ENCODE measurements at regions not wholly inside any gene's neighbourhood (a gene's known extent, or its start where the extent isn't known, plus 50 kb on each side); places are given as distances from the start of the nearest gene placed in this dataset.

DNA sequence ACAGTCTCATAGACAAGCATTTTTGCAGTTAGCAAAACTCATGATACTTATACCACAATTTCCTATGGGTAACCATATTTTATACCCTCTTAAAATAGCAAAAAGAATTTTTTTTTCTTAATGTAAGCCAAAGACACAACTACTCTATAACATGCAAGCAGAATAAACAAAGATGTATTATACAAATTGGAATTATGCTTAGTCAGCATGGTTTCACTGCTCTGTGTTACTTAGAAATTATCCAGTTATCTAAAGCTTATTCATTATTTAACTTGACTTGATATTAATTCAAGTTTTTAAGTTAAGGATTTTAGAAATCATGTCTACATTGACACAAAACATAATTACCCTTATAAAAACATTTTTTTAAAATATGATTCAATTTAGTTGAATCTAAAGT, 449.8 kb upstream of the CDH2 start:
- Histone ChIP-seq H2AFZ (ENCODE audit: low read depth, low read length) (no peak overlapping the region), H4K20me1 (ENCODE audit: insufficient read depth, low read length) (no peaks in the 10 kb centered on the region), H3K4me3 (ENCODE audit: low read depth in 1 of 2, low read length in 2 of 2) (no peak overlapping the region), H3K27ac (ENCODE audit: low read length) (no peak overlapping the region), H3K4me2 (ENCODE audit: insufficient read depth, low read length) (no peak overlapping the region), H3K27me3 (ENCODE audit: insufficient read depth, low read length, poor library complexity) (no peaks in the 10 kb centered on the region), H3K9ac (ENCODE audit: low read depth, low read length) (no peak overlapping the region), H3K4me1 (ENCODE audit: insufficient read depth, low read length) (no peaks in the 10 kb centered on the region), H3K36me3 (ENCODE audit: insufficient read depth, low read length) (no peaks in the 10 kb centered on the region), H3K9me3 (ENCODE audit: insufficient read depth, low read length, severe bottlenecking) (no peaks in the 10 kb centered on the region), H3K79me2 (ENCODE audit: insufficient read depth, low read length) (no peaks in the 10 kb centered on the region)
- ATAC-seq (ENCODE audit: insufficient read depth, low read depth) (no peak), DNase-seq (no peak)
- no peak for TF ChIP-seq EZH2 (IDR thresholded peaks at IDR 0.05; ENCODE audit: borderline replicate concordance, low read depth, low read length, severe bottlenecking)
- TF ChIP-seq, protein P1, sequence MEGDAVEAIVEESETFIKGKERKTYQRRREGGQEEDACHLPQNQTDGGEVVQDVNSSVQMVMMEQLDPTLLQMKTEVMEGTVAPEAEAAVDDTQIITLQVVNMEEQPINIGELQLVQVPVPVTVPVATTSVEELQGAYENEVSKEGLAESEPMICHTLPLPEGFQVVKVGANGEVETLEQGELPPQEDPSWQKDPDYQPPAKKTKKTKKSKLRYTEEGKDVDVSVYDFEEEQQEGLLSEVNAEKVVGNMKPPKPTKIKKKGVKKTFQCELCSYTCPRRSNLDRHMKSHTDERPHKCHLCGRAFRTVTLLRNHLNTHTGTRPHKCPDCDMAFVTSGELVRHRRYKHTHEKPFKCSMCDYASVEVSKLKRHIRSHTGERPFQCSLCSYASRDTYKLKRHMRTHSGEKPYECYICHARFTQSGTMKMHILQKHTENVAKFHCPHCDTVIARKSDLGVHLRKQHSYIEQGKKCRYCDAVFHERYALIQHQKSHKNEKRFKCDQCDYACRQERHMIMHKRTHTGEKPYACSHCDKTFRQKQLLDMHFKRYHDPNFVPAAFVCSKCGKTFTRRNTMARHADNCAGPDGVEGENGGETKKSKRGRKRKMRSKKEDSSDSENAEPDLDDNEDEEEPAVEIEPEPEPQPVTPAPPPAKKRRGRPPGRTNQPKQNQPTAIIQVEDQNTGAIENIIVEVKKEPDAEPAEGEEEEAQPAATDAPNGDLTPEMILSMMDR (IDR thresholded peaks at IDR 0.05; ENCODE audit: borderline replicate concordance, extremely low read depth, low read length, poor library complexity, severe bottlenecking): no peak

DNA sequence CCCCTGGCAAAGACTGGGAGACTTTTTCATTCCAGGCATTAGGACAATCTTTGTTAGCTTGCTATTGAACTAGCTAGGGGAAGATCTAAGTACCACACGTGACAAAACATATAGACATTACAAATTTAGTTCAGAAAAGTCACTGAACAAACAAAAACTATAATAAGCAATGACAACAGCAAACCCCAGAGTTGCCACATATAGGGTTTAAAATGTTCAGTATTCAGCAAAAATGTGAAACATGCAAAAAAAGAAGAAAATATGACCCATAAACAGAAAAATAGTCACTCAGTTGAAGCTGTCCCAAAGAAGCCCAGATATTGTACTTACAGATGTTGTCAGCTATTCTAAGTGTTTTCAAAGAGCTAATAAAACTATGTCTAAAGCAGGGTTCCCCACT, 431.1 kb upstream of the CDH2 start:
- DNase-seq (no peak), ATAC-seq (ENCODE audit: insufficient read depth, low read depth) (no peak)
- Histone ChIP-seq H3K4me3 (ENCODE audit: low read depth in 1 of 2, low read length in 2 of 2) (no peak overlapping the region), H3K36me3 (ENCODE audit: insufficient read depth, low read length) (no peaks in the 10 kb centered on the region), H3K4me1 (ENCODE audit: insufficient read depth, low read length) (peaks cover 2% of the 10 kb centered on the region; the same call in 1 of the 2 replicates), H3K27ac (ENCODE audit: low read length) (no peak overlapping the region), H4K20me1 (ENCODE audit: insufficient read depth, low read length) (no peaks in the 10 kb centered on the region), H3K9ac (ENCODE audit: low read depth, low read length) (no peak overlapping the region), H2AFZ (ENCODE audit: low read depth, low read length) (no peak overlapping the region), H3K27me3 (ENCODE audit: insufficient read depth, low read length, poor library complexity) (no peaks in the 10 kb centered on the region), H3K9me3 (ENCODE audit: insufficient read depth, low read length, severe bottlenecking) (no peaks in the 10 kb centered on the region), H3K79me2 (ENCODE audit: insufficient read depth, low read length) (no peaks in the 10 kb centered on the region), H3K4me2 (ENCODE audit: insufficient read depth, low read length) (no peak overlapping the region)
- TF ChIP-seq, protein P1 (IDR thresholded peaks at IDR 0.05; ENCODE audit: borderline replicate concordance, extremely low read depth, low read length, poor library complexity, severe bottlenecking): no peak
- no peak for TF ChIP-seq EZH2 (IDR thresholded peaks at IDR 0.05; ENCODE audit: borderline replicate concordance, low read depth, low read length, severe bottlenecking)

DNA sequence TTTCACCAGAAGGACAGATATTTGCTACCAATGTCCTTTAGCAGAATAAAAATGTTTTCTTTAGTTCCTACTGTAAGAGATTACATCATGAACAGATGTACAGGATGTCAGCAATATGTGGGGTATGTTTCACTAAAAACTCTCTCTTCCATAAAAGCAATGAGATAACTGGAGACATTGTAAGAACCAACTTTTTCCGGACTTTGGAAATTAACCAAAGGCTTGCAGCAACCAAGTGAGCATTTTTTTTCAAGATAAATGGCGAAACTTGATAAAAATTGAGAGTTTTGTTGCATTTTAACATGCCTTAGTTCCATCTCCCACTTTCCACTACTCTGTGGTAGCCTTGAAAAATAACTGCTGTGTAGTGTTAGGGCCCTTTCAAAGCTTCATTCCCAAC, 429.8 kb upstream of the CDH2 start:
- peaks cover 2% of the 10 kb centered on the region; the same call in 1 of the 2 replicates for H3K4me1 ChIP-seq (ENCODE audit: insufficient read depth, low read length)
- H3K9me3 ChIP-seq (ENCODE audit: insufficient read depth, low read length, severe bottlenecking): no peaks in the 10 kb centered on the region
- no peak for ATAC-seq (ENCODE audit: insufficient read depth, low read depth)
- H2AFZ ChIP-seq (ENCODE audit: low read depth, low read length): no peak overlapping the region
- H3K9ac ChIP-seq (ENCODE audit: low read depth, low read length): no peak overlapping the region
- H3K4me3 ChIP-seq (ENCODE audit: low read depth in 1 of 2, low read length in 2 of 2): no peak overlapping the region
- no peak for DNase-seq
- H3K4me2 ChIP-seq (ENCODE audit: insufficient read depth, low read length): no peak overlapping the region
- H3K27ac ChIP-seq (ENCODE audit: low read length): no peak overlapping the region
- no peaks in the 10 kb centered on the region for H3K27me3 ChIP-seq (ENCODE audit: insufficient read depth, low read length, poor library complexity)
- H3K36me3 ChIP-seq (ENCODE audit: insufficient read depth, low read length): no peaks in the 10 kb centered on the region
- no peak for TF ChIP-seq EZH2 (IDR thresholded peaks at IDR 0.05; ENCODE audit: borderline replicate concordance, low read depth, low read length, severe bottlenecking)
- TF ChIP-seq, protein P1 (IDR thresholded peaks at IDR 0.05; ENCODE audit: borderline replicate concordance, extremely low read depth, low read length, poor library complexity, severe bottlenecking): no peak
- no peaks in the 10 kb centered on the region for H4K20me1 ChIP-seq (ENCODE audit: insufficient read depth, low read length)
- no peaks in the 10 kb centered on the region for H3K79me2 ChIP-seq (ENCODE audit: insufficient read depth, low read length)

DNA sequence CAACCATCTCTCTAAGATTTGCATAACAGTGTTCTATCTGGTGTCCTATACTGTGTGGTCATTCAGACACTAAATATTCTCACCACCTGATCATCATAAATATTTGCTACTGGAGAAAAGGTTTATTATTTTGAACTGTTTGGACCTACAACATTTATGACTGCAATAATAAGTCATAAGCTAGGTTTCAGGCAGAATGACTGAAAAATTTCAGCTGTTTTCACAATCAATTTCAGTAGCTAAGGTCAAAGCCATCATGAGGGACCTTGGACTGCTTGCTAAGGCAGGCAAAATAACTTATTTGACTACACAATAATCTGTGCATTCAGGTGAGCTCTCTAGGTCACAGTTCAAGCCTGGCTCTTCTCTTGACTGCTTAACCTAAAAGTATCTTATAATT, 425.5 kb upstream of the CDH2 start:
- H2AFZ ChIP-seq (ENCODE audit: low read depth, low read length): no peak overlapping the region
- H3K36me3 ChIP-seq (ENCODE audit: insufficient read depth, low read length): no peaks in the 10 kb centered on the region
- peaks cover 9% of the 10 kb centered on the region for H3K9me3 ChIP-seq (ENCODE audit: insufficient read depth, low read length, severe bottlenecking)
- TF ChIP-seq, protein P1 (IDR thresholded peaks at IDR 0.05; ENCODE audit: borderline replicate concordance, extremely low read depth, low read length, poor library complexity, severe bottlenecking): no peak
- TF ChIP-seq EZH2 (IDR thresholded peaks at IDR 0.05; ENCODE audit: borderline replicate concordance, low read depth, low read length, severe bottlenecking): no peak
- no peak overlapping the region for H3K4me2 ChIP-seq (ENCODE audit: insufficient read depth, low read length)
- no peaks in the 10 kb centered on the region for H4K20me1 ChIP-seq (ENCODE audit: insufficient read depth, low read length)
- DNase-seq: no peak
- H3K27me3 ChIP-seq (ENCODE audit: insufficient read depth, low read length, poor library complexity): no peaks in the 10 kb centered on the region
- no peak for ATAC-seq (ENCODE audit: insufficient read depth, low read depth)
- H3K4me3 ChIP-seq (ENCODE audit: low read depth in 1 of 2, low read length in 2 of 2): no peak overlapping the region
- H3K79me2 ChIP-seq (ENCODE audit: insufficient read depth, low read length): no peaks in the 10 kb centered on the region
- H3K4me1 ChIP-seq (ENCODE audit: insufficient read depth, low read length): peaks cover 2% of the 10 kb centered on the region; the same call in 1 of the 2 replicates
- H3K9ac ChIP-seq (ENCODE audit: low read depth, low read length): no peak overlapping the region
- H3K27ac ChIP-seq (ENCODE audit: low read length): no peak overlapping the region
